GM18909 (cell line): ENCODE measurements at regions not wholly inside any gene's neighbourhood (a gene's known extent, or its start where the extent isn't known, plus 50 kb on each side); places are given as distances from the start of the nearest gene placed in this dataset.

Experiments used
- ATAC-seq: cut with Tn5 transposase; IDR thresholded peaks from one replicate; pipeline ENCODE4 v1.9.1; 2021; ENCODE audit warnings: mild to moderate bottlenecking; ENCODE audit not compliant: unreplicated experiment, poor library complexity

DNA sequence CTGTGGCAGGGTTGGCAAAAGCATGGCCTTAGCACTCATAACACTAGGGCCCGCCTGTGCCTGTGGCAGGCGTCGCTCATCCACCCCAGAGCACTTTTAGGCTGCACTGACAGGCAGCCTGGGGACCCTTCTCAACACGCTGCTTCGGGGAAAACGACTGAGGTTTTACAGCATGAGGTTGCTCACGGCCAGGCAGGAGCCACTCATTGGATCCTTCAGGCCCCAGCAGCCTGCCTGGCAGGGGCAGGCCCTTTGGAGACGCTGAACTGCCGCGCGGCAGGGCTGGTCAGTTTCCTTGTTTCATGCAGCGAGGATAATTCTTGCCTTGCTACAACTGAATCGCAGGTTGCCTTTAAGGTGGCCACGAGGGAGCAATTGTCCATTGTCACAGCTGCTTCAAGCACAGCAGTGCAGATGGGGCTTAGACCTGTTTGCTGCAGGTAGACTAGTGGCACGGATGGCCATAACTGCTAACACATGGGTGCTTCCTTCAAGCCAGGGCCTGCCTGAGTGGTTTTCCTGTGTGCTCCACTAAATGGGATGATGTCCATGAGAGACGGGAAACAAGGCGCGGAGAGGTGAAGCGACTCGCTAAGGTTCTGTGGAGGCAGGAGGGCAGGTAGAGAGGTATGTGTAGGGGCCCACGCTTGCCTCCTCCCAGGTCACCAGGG lies 49.9 kb upstream of the HS6ST1 start:
- ATAC-seq, result no peak

DNA sequence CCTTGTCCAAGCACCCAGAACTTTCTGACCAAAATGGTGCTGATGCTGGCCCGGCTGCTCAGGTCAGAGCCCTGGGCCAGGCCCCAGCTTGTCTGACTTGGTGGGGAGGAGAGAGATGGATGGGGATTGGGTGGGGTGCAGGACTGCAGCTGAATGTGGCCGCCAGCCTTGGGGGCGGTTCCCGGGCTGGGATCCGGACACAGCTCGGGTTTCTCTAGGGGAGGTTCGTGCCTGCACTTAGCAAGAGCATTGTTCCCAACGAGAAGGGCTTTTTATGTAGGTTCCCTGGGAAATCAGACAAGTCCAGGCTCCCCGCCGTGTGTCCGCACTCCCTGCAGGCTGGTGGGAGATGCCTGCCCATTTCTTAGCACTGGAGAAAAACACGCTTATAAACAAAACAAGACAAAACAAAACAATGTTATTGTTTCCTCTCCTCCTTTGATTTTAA lies 50.5 kb upstream of the HS6ST1 start:
- ATAC-seq, result no peak

DNA sequence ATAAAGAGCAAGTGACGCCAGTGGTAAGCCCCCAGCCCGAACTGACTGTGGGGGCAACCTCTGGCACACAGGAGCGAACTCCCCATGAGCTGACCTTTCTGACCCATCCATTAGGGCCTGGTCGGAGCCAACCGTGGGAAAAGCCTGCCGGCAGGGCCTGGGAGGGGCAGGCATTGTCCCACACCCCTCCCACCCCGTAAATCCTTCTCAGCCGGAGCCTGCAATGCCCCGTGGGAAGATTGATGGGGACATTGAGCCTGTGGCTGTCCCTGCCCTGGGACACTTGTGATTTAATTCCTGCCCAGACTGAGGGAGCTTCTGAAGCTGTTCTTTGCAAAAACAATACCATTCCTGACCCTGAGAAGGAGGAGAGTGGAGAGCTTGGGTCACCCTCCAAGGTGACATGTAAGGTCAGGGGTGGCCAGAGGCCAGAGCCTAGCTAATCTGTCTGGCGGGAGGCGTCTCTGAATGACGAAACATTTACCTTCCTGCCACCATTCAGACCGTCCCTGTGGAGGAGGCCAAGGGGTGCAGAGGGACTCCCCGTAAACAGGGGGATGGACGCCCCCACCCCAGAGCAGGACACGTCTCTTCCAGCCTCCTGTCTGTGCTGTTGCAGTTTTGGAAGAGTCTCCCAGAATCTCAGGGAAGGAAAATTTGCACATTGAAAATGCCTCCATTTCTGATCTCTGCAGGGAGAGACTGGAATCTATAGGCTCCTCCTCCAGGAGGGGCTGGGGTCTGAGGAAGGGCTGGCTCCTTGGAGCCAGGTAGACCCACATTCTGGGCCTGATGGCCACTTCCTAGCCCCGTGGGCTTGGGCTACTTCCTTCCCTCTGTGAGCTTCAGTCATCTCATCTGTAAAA lies 51.2 kb upstream of the HS6ST1 start:
- ATAC-seq, result no peak

DNA sequence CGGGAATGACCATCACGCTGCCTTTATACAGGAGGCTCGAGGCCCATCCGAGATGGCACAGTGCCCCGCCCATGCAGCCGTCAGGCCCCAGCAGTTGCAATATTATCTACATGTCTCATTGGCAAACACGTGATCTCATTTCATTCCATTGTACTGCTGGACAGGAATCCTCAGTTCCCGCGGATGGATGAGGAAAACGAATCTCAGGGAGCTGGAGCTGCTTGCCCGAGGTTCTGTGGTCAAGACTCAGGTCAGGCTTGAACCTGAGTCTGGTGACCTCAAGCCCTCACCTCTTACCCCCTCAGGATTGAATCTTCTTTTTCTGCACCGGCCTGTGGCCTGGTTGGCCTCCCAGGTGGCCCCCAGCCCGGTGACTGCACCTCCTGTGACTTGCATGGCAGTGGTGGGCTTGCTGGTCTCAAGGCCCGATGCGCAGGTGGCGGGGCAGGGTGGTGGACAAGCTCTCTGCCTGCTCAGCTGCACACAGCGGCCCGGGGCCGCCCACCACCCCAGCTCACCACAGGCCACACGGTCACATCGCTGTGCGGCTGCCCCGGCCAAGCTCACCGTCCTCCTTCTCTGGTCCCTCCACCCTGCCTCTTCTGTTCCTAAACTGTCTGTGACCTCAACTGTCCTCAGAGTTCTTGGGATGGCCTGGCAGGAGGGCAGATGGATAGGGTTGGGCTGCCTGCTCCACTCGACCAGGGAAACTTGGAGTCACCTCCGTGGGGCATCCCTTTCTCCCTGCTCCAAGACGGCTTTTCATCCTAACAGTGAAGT lies 52.0 kb upstream of the HS6ST1 start:
- no peak for ATAC-seq

DNA sequence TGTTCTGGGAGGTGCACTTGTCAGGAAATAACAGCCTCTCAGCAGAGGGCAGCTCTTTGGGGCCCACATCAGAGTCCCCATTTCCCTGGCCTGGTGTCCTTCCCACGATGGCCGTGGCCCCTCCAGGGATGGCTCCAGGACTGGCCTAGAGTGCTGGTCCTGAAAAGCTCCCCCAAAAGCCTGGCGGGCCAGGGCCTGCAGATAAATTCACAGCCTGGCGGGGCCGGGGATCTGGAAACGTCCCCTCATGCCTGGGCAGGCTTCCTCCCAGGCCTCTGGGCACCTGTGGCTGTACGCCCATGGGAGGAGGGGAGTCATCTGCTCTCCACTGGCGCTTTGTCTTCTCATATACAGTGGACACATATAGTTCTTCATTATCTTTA lies 52.6 kb upstream of the HS6ST1 start:
- no peak for ATAC-seq

DNA sequence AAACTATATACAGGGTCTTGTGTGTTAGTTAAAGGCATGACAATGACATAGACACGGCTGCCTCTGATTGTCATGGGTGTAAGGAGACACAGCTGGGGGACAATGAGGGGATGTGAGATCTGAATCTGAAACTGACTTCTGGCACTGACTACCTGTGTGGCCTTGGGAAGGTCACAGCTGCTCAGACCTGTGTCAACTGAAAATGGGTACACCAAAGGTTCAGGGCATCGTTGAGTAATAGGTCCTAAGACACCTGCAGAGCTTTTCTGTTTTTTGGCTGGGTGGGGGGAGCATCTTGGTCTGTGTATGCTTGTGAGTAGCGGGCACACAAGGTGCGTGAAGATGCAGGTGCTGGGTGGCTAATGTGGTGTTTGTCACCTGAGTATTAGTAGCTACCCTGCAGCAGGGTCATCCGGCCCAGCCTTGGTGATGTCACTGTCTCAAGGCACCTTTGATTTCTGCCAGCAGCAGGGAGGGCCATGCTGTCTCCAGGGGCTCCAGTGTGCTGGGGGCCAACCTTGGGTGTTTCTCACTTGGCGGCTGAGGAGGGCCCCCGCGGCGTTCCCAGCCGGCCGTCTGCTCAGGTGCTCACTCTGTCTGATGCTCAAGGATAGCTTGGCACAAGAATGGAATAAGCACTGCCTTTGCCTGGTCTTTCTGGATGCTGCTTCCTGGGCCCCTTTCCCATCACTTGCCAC lies 53.1 kb upstream of the HS6ST1 start:
- no peak for ATAC-seq

DNA sequence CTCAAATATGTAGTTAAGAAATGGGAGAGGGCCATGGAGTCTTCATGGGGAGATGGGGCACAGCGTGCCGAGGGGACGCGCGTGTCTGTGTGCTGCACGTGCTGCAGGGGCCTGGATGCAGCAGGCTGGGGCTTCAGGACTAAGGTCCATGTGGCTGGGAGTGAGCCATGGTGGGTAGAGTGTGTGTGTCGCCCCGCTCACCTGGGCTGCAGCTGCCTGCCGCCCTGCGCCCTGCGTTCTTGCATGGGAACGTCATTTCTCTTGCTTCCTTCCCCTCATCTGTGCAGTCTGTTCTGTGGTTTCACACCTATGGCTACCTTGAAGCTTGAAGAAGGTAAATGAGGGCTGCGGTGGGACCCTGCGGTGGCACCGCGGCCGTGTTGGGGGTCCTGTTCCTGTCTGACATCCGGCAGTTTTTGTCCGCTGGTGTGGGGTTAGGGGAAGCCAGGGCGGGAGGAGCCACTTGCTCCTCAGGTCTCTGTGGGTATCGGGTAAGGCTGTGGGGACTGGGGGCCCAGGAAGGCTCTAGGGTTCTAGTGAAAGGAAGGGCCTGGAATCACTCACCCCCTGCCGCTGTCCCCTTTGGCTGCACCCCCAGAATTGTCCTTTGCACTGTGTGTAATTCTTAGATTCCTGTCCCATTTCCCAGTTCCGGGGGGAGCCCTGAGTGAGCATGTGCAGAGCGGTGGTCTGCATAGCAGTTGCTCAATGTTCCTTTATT lies 54.1 kb upstream of the HS6ST1 start:
- ATAC-seq, result no peak

DNA sequence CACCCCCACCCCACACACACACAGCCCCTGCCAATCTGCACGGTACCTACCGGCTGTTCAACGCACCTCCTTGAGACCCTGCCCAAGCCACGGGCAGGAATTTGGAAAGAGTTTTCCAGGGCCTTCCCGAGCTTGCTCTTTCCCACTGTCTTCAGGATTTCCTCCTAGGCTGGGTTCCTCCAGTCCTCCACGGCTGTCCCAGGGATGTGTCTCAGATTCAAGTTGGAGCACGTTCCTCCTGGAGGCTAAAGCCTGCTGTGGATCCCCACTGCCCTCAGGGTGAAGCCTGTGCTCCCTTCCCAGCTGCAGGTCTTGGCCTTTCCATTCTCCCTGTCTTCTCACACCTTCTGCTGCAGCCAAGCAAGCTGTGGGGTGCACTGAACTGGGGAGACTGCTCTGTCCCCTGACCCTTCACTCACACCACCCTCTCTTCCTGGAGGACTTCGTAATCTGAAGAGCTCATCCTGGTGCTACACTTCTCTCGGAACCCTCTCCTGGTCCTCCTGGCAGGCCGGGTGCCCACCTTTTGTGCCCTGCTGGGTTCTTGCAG lies 54.9 kb upstream of the HS6ST1 start:
- ATAC-seq, result no peak

DNA sequence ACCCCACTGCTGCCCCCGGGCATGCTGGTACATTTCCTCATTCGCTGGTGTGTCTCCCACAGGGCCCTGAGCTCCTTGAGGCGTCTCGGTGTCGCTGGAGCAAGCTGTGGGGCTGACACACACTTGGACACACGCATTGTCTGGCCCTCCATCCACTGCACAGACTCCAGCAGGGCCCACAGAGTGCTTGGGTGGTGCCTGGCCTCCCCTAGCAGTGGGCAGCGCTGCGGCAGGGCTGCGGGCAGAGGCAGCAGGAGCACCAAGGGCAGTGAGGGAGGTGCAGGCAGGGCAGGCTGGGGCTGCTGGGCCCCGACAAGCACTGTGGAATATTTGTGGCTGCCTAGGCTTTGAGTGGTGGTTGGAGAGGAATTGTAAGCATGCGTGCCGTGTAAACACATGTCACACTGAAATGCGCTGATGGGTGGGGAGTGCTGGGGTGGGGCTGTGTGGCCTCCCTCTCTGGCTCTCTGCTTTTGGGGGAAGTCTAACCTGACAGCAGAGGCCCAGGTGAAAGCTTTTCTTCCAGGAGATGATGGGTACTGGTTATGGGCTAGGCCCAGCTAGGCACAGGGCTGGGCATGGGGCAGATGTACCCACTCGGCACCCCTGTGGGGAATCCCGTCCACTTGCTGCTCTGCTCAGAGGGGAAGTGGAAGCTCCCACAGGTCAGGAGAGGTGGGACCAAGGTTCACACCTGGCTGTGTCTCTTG lies 55.5 kb upstream of the HS6ST1 start:
- no peak for ATAC-seq

DNA sequence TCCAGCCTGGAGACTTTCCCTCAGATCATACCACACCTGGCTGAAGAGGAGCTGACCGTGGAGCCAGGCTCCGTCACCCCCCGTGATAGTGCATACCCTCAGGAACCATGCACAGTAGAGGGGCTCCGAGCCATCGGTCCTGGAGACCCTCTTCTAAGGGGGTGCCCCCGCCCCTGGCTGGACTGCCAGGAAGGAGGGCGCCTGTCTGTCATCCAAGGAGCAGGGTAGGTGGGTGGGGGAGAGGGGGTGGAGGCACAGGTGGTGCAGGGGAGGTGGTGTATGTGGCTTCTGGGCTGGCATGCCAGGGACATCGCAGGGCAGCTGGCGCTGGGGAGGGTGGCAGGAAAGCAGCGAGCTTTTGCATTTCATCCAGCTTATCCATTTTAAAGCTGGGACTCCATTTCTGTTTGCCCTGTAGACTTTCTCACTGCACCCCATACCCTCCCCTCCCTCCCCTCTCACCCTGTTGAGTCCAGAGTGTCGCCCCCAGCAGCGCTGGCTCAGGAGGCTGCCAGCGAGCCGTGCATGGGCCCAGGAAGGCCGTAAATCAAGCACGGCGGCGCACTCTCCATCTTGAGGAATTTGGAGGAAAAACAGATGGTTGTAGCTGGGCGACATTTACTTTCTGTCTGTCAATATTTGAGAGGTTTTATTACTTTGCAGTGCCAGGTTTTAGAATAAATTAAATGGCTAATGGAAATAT lies 56.2 kb upstream of the HS6ST1 start:
- no peak for ATAC-seq

DNA sequence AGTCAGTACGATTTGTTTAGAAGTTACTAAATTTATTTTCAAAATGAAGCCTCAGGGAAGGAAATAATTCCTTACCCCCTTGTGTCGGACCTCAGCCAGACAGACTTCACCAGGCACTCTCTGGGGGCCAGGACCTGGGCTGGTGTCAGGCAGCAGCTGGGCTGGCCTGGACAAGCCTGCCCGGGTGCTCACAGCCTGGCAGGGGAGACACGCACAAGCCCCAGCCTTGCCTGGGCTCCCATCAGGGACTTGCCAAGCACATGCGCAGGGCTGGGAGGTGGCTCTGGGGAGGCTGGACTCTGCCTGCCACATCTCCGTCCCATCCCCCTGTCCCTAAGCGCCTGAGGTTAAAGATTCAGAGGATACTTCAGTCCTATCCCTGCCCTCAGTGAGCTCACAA lies 56.8 kb upstream of the HS6ST1 start:
- no peak for ATAC-seq

DNA sequence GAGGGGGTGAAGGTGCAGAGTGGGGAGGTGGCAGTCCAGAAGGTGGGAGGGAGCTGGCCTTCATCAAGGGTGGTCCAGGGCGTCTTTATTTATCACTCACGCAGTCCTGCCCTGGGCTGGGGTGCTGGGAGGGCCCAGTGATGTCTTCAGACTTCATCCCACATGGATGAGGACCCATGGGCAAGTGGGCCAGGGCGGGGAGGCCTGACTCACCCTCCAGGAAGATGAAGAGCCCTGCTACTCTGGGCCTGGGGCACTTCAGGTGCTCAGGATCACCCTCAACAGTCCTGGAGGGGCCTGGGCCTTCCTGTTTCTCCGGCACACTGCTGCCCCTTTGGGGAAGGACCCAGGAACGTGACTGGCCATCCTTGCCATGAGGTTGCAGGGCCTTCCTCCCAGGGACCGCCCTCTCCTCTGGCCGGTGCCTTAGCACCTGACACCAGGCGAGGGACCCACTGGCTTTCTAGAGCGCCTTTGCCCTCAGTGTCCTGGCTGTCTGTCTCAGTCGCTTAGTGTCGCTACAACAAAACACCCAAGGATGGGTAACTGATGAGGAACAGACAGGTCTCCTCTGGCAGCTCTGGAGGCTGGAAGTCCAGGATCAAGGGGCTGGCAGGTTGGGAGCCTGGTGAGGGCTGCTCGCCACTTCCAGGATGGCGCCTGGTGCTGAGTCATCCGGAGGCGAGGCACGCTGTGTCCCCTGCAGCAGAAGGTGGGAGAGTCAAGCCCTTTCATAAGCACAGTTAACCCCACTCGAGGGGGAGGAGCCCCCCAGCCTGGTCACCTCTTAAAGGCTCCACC lies 57.8 kb upstream of the HS6ST1 start:
- no peak for ATAC-seq

DNA sequence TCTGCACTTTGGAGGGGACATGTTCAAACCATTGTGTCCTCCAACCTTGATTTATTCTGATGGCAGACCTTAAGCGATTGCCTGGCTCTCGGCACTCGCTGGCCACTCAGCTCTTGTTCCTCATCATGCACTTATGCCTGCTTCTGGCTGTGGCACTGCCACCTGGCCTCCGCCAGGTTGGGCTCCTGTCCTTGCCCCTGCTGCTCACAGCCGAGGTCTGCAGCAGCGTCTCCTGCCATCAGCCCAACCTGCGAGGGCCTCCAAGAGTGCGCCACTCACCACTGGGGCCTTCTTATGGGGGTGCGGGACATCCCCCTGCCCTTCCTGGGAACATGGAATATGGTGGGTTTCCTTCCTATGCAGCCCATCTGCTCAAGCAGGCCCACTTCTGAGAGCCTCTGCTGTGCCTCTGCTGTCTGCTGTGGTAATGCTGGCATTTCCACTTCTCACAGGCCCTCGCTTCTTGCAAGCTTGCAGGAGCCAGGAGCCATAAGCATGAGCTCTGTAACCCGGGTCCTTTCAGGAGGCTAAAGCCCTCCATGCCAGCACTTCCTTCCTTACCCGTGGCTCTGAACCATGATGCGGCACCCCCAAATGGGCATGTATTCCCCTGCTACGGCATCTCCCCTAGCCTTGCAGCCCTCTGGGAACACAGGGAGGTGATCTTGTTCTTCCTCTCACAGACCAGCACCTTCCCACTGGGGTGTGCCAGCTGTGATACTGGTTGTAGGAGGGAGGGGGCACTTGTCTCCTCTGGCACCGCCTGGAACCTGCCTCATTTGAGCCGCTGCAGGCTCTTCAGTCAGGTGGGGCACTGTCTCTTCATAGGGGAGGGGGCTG lies 58.6 kb upstream of the HS6ST1 start:
- ATAC-seq, result no peak

DNA sequence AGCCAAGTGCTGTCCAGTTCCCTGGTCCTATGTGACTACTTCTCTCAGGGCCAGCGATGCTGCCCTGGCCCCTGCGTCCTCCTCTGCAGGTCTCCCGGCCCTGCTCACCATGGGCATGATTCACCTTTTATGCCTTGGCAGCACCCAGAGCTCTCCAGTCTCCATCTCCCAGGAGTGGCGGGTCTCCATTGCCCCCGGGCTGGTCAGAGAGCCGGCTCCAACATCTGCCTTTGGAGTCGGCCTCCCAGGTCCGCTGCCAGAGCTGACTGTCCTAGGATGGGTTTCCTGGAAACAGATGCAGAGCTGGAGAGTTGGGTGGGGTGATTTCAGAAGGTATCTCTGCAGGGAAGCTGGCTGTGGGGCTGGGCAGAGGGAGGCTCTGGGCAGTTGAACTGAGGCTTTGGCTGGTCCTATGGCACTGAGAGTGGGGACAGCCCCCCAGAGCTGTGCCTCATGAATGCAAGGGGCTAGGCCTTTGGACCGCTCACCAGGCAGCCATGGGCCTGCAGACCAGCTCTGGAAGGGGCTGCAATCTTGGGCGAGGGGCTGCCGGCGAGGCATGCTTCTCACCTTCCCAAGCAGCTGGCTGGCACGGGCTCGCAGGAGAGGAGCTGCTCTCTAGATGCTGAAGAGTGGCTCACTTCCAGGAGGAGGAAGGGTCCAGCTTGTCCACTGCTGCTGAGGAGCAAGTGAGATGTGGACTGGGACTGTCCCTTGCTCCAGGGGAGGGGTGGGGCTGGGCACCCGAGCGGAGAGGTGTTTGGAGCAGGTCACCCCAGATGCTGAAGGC lies 59.8 kb upstream of the HS6ST1 start:
- no peak for ATAC-seq

DNA sequence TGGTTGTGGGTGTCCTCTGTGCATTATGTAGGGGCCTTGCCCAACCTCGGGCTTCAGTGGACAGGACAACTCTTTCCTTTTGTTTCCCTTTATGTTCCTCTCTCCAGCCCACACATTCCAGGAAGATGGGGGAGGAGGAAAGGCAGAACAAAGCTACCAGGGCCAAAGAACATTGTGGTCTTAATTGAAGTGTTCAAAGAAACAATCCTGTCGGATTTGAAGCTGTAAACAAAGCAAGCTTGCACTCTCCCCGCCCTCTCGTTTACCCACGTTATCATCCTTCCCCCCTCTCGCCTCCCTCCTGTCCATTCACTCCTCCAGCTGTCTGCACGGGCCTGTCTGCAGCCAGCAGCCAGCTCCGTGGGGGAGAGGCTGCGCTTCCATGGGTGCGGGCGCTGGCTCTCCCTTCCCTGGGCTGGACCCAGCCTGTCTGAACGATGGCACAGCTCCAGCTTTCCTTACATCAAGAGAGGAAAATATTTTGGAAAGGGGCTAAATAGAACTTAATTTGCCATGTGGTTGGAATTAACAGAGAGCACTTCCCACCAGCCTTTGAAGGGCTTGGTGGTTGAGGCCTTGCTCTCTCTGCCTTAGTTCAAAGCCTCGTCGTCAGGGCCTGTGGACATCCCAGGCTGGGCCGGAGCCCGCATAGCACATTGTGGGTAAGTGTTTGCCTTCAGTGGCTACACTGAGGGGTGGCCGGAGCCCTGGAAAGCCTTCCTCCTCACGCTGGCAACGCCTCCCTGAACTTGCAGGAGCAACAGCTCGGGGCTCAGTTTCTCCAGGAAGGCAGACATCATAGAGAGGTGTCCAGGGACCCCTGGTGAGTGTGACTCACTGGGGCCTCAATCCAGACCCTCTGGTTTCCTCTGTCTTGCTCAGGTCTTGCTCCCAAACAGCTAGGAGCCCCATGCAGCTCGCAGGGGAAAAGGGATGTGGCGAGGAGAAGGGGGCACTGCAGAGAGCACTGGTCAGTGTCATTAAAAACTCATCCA lies 60.6 kb upstream of the HS6ST1 start:
- no peak for ATAC-seq
